Duodenal mucosa (tissue), 2 donors: ENCODE measurements at regions not wholly inside any gene's neighbourhood (a gene's known extent, or its start where the extent isn't known, plus 50 kb on each side); places are given as distances from the start of the nearest gene placed in this dataset.

ENCODE experiments used
- H3K27ac ChIP-seq: one replicate; pipeline ENCODE4 v1.7.0; 2013; ENCODE audit warnings: low read depth, low read length
- H3K27me3 ChIP-seq, 2 donors: one replicate each; pipeline ENCODE4 v1.7.0; 2013; ENCODE audit warnings: low read length in 2 of 2, control low read depth in 1 of 2; ENCODE audit not compliant: insufficient read depth in 2 of 2, control insufficient read depth in 1 of 2
- H3K36me3 ChIP-seq, 2 donors: one replicate each; pipeline ENCODE4 v1.7.0; 2013; ENCODE audit warnings: low read length in 2 of 2, control low read depth in 1 of 2; ENCODE audit not compliant: insufficient read depth in 2 of 2, control insufficient read depth in 1 of 2
- H3K4me1 ChIP-seq, 2 donors: one replicate each; pipeline ENCODE4 v1.7.0; 2013; ENCODE audit warnings: low read length in 2 of 2, control low read depth in 1 of 2; ENCODE audit not compliant: insufficient read depth in 2 of 2, control insufficient read depth in 1 of 2
- H3K4me3 ChIP-seq, 2 donors: one replicate each; pipeline ENCODE4 v1.7.0; 2013; ENCODE audit warnings: low read length in 2 of 2, low read depth in 1 of 2
- H3K9ac ChIP-seq, 2 donors: one replicate each; pipeline ENCODE4 v1.7.0; 2013; ENCODE audit warnings: low read length in 2 of 2, low read depth in 1 of 2
- H3K9me3 ChIP-seq, 2 donors: one replicate each; pipeline ENCODE4 v1.7.0; 2013; ENCODE audit warnings: low read length in 2 of 2, control low read depth in 1 of 2; ENCODE audit not compliant: control insufficient read depth in 1 of 2

DNA sequence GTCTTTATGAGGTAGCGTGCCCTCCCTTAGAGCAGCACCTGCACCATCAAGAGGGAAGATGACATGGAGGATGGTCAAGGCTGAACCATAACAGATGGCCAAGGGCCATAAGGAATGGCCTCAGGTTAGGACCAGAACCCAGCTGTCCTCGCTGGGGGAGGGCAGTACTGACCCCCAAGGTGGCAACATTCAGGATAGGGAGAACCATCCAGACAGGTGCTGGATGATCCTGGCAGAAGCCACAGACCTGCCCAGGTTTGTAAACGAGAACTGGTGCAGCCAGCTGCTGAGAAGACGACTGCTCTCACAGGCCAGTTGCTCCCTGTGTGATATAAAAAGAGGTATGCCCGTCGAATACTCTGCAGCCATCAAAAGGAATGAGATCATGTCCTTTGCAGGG lies 320.4 kb downstream of the GLRX3 start:
- H3K36me3 ChIP-seq, result no peaks in the 10 kb centered on the region
- H3K4me3 ChIP-seq, result no peak overlapping the region
- no peak overlapping the region for H3K9ac ChIP-seq
- H3K4me1 ChIP-seq, result no peaks in the 10 kb centered on the region
- no peaks in the 10 kb centered on the region for H3K9me3 ChIP-seq
- H3K27me3 ChIP-seq, result no peaks in the 10 kb centered on the region
- no peak overlapping the region for H3K27ac ChIP-seq

GRCh38 chr10:130458509-130458908 lies 322.3 kb downstream of the GLRX3 start:
- H3K9me3 ChIP-seq, result no peaks in the 10 kb centered on the region
- H3K27ac ChIP-seq, result no peak overlapping the region
- H3K36me3 ChIP-seq, result no peaks in the 10 kb centered on the region
- no peaks in the 10 kb centered on the region for H3K4me1 ChIP-seq
- no peaks in the 10 kb centered on the region for H3K27me3 ChIP-seq
- H3K4me3 ChIP-seq, result no peak overlapping the region
- no peak overlapping the region for H3K9ac ChIP-seq

- no peaks in the 10 kb centered on the region for H3K9me3 ChIP-seq
- no peaks in the 10 kb centered on the region for H3K27me3 ChIP-seq
- H3K9ac ChIP-seq, result no peak overlapping the region
- no peaks in the 10 kb centered on the region for H3K4me1 ChIP-seq
- H3K36me3 ChIP-seq, result no peaks in the 10 kb centered on the region
- H3K27ac ChIP-seq, result no peak overlapping the region
- H3K4me3 ChIP-seq, result no peak overlapping the region
Observed at GRCh38 chr10:130459011-130459410, 322.8 kb downstream of the GLRX3 start.

DNA sequence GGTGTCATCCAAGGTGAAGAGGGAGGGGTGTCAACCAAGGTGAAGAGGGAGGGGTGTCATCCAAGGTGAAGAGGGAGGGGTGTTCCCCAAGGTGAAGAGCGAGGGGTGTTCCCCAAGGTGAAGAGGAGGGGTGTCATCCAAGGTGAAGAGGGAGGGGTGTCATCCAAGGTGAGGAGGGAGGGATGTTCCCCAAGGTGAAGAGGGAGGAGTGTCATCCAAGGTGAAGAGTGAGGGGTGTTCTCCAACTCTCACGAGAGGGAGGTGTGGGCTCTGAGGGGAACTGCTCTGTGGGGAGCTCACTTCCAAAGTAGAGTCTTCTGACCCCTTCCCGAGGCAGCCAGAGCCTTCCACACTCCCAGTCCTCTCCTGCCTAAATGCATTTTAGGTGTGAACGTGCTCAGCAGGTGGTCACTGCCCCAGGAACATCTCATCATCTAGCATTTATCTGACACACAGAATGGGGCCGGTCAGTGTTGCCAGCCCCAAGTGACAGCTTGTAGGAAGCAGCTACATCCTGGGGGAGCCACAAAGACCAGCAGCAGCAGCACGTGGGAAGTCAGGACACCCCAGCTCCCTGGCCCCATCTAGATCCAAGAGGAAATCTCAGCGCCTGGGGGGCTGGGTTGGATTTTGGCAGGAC lies 323.8 kb downstream of the GLRX3 start:
- Histone ChIP-seq H3K9ac (no peak overlapping the region), H3K4me3 (no peak overlapping the region), H3K9me3 (no peaks in the 10 kb centered on the region), H3K27ac (no peak overlapping the region), H3K27me3 (no peaks in the 10 kb centered on the region), H3K4me1 (no peaks in the 10 kb centered on the region), H3K36me3 (no peaks in the 10 kb centered on the region)

- Histone ChIP-seq H3K4me1 (no peaks in the 10 kb centered on the region), H3K9me3 (no peaks in the 10 kb centered on the region), H3K27me3 (no peaks in the 10 kb centered on the region), H3K36me3 (no peaks in the 10 kb centered on the region), H3K4me3 (no peak overlapping the region), H3K27ac (no peak overlapping the region), H3K9ac (no peak overlapping the region)
Observed at GRCh38 chr10:130461631-130462030, 325.4 kb downstream of the GLRX3 start.

DNA sequence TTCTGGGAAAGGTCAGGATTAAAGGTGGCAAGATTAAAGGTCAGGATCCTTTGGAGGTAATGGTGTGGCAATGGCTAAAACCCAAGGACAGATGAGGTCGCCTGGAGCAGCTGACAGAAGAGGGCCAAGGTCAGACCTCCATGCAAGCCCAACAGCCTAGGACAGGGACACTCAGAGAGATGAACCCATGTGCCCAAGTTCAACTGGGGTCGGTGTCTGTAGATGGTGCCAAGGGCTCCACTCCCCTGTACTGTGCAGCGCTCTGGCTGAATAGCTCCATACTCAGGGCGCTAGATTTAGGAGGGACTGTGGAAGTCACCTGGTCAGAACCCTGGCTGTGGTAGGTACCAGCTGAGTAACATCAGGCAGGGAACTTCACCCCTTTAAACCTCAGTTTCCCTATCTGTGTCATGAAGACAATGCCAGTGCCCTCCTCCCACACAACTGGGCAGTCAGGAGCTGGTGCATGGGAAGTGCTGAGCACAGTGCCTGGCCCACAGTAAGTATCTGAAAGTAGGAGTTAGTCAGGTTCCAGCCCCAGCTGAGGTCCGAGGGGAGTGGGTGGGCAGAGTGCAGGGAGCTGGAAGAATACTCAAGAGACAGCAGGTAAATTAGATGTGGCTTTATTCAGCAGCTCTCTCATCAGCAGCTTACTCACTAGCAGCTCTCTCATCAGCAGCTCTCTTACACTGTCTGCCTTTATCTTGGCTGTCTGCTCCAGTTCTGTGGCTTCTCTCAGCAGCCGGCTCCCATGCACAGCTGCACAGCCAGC lies 327.1 kb downstream of the GLRX3 start:
- Histone ChIP-seq H3K27ac (no peak overlapping the region), H3K9me3 (no peaks in the 10 kb centered on the region), H3K36me3 (no peaks in the 10 kb centered on the region), H3K9ac (no peak overlapping the region), H3K4me3 (no peak overlapping the region), H3K27me3 (no peaks in the 10 kb centered on the region), H3K4me1 (no peaks in the 10 kb centered on the region)

- Histone ChIP-seq H3K9me3 (no peaks in the 10 kb centered on the region), H3K4me1 (no peaks in the 10 kb centered on the region), H3K4me3 (no peak overlapping the region), H3K9ac (no peak overlapping the region), H3K27me3 (no peaks in the 10 kb centered on the region), H3K36me3 (no peaks in the 10 kb centered on the region), H3K27ac (no peak overlapping the region)
Observed at GRCh38 chr10:130463876-130464364, 327.7 kb downstream of the GLRX3 start.

- Histone ChIP-seq H3K36me3 (no peaks in the 10 kb centered on the region), H3K9me3 (no peaks in the 10 kb centered on the region), H3K27ac (no peak overlapping the region), H3K4me1 (no peaks in the 10 kb centered on the region), H3K27me3 (no peaks in the 10 kb centered on the region), H3K4me3 (no peak overlapping the region), H3K9ac (no peak overlapping the region)
Observed at GRCh38 chr10:130464426-130464825, 328.2 kb downstream of the GLRX3 start.

DNA sequence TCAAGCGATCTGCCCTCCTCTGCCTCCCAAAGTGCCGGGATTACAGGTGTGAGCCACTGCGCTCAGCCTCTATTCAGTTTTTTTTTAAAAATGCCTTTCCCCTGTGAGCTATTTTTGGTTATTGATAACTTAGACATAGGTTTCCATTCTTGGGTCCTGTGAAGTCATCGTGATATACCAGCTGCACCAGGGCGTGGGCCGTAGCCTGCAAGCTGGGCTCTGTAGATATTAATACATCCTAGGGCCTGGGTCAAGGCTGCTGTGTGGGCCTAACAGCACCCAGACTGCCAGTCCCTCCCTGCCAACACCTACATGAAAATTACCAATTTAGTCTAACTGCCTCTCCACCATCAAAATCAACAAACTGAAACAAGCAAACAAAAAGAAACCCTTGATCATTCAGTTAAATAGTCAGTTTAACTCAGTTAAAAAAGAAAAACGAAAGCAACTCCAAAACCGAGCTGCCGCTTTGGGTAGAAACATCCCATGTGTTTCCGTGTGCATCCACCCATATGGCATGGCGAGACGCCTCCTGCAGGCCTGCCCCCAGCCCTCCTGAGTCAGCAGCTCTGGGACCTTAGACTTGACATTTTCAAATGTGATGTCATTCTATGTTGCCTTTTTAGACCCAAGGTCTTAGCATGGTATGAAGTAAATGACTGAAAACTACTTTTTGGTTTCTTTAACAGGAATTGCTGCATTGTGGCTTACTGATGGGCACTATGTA lies 330.2 kb downstream of the GLRX3 start:
- Histone ChIP-seq H3K36me3 (no peaks in the 10 kb centered on the region), H3K27me3 (no peaks in the 10 kb centered on the region), H3K9me3 (no peaks in the 10 kb centered on the region), H3K4me1 (no peaks in the 10 kb centered on the region), H3K9ac (no peak overlapping the region), H3K27ac (no peak overlapping the region), H3K4me3 (no peak overlapping the region)

GRCh38 chr10:130470286-130470685 lies 334.1 kb downstream of the GLRX3 start:
- Histone ChIP-seq H3K4me3 (no peak overlapping the region), H3K4me1 (no peaks in the 10 kb centered on the region), H3K9me3 (no peaks in the 10 kb centered on the region), H3K36me3 (no peaks in the 10 kb centered on the region), H3K9ac (no peak overlapping the region), H3K27me3 (no peaks in the 10 kb centered on the region), H3K27ac (no peak overlapping the region)
